Right lobe of liver (tissue), 6 donors: ENCODE measurements at regions not wholly inside any gene's neighbourhood (a gene's known extent, or its start where the extent isn't known, plus 50 kb on each side); places are given as distances from the start of the nearest gene placed in this dataset.
A peak's percentile ranks its signal among the peaks of the same experiment; 100 is the strongest.
"Not testable (repeated sequence)": the region's sequence is repeated elsewhere in the genome, so short reads cannot be mapped to it uniquely, and the experiment has no call there.

Source experiments
- ATAC-seq, 4 donors: fragments of 200-7000 bp; cut with Tn5 transposase; one replicate each; pipeline ENCODE4 v1.9.1; 2020; ENCODE audit warnings: mild to moderate bottlenecking in 4 of 4, moderate library complexity in 4 of 4
- DNase-seq, 3 donors: peaks; one replicate each; pipeline ENCODE4 v3.0.0-alpha.2; 2020
- H3K27ac ChIP-seq, 3 donors: fragments of 200-600 bp; one replicate each; pipeline ENCODE4 v1.8.0; 2022
- H3K27me3 ChIP-seq, 2 donors: fragments of 200-600 bp; one replicate each; pipeline ENCODE4 v1.8.0; 2022
- H3K36me3 ChIP-seq, 4 donors: fragments of 200-600 bp; sonication (generic) in 1 of 4; one replicate each; pipeline versions ENCODE4 v1.5.1 to v1.8.0; 2017 to 2022; ENCODE audit warnings: control low read depth in 1 of 4
- H3K4me1 ChIP-seq, 4 donors: fragments of 200-600 bp; sonication (generic) in 1 of 4; one replicate each; pipeline versions ENCODE4 v1.5.1 to v1.8.0; 2017 to 2022; ENCODE audit warnings: control low read depth in 1 of 4
- H3K4me3 ChIP-seq, 3 donors: fragments of 200-600 bp; one replicate each; pipeline ENCODE4 v1.8.0; 2022
- H3K9me3 ChIP-seq, 4 donors: fragments of 200-600 bp; sonication (generic) in 1 of 4; one replicate each; pipeline versions ENCODE4 v1.5.1 to v1.8.0; 2017 to 2022; ENCODE audit warnings: control low read depth in 1 of 4
- CTCF ChIP-seq, 4 donors: fragments of 200-600 bp in 3 of 4; fragments of 450-650 bp in 1 of 4; IDR thresholded peaks; one replicate each; pipeline versions ENCODE4 v1.5.1 to v1.8.0; 2016 to 2022; ENCODE audit warnings: antibody characterized with exemption in 4 of 4, mild to moderate bottlenecking in 2 of 4
- POLR2A ChIP-seq: fragments of 450-650 bp; IDR thresholded peaks from one replicate; pipeline ENCODE4 v1.6.1; 2017; ENCODE audit warnings: antibody characterized with exemption, mild to moderate bottlenecking
- WGBS: methylation state at CpG from one replicate; pipeline ENCODE4 v1.1.6; 2018; ENCODE audit warnings: low coverage, low lambda C conversion rate; ENCODE audit not compliant: insufficient coverage; ENCODE audit errors: missing lambda C conversion rate; 5-methylcytosine and 5-hydroxymethylcytosine counted together
- intact Hi-C, 2 donors: fragments of 100-400 bp; cut with DNase I; formaldehyde crosslinking; loops; one replicate each; pipeline versions ENCODE4 v1.11.2 to v1.14.1; 2022
- donor health status: DM: no; HTN: yes; CAD: no.
- donor health status: DM: no; HTN: no; CAD: no.
- donor health status: DM: no; HTN: no; CAD: no.
- donor health status: DM: no; HTN: yes; CAD: no.
- donor health status: DM: no; HTN: yes; CAD: no.

DNA sequence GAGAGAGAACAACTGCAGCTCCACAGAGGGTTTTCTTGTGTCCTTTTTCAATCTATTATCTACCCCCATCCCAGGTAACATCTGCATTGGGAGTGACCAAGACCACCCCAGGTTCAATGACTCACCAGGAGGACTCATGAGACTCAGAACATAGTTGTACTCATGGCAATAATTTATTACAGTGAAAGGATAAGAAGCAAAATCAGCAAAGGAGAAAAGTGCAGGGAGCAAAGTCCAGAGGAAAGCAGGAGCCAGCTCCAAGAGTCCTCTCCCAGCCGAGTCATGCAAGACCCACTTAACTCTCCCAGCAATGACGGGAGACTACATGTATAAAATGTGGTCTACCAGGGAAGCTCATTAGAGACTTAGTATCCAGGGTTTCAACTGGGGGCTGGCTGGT, 129.5 kb upstream of the RBPJ start:
- WGBS: 65% methylated on average over 2 of the region's 2 CpGs
- Histone ChIP-seq H3K36me3 (no peaks in the 10 kb centered on the region), H3K9me3 (no peaks in the 10 kb centered on the region), H3K4me3 (no peak overlapping the region), H3K4me1 (no peaks in the 10 kb centered on the region), H3K27me3 (no peaks in the 10 kb centered on the region), H3K27ac (no peak overlapping the region)
- no peak for DNase-seq
- no peak for TF ChIP-seq POLR2A
- ATAC-seq: no peak
- intact Hi-C loops: no loop called here

GRCh38 chr4:26192899-26193869, 127.6 kb upstream of the RBPJ start:
- ATAC-seq (no peak), DNase-seq (no peak)
- intact Hi-C loops: no loop called here
- H3K4me1 ChIP-seq: no peaks in the 10 kb centered on the region
- no peak overlapping the region for H3K27ac ChIP-seq
- TF ChIP-seq POLR2A (no peak), CTCF (IDR thresholded peaks at IDR 0.05) (no peak)
- no peak overlapping the region for H3K4me3 ChIP-seq
- H3K27me3 ChIP-seq: no peaks in the 10 kb centered on the region
- WGBS: 50% methylated on average over 9 of the region's 9 CpGs
- H3K36me3 ChIP-seq: no peaks in the 10 kb centered on the region
- no peaks in the 10 kb centered on the region for H3K9me3 ChIP-seq

DNA sequence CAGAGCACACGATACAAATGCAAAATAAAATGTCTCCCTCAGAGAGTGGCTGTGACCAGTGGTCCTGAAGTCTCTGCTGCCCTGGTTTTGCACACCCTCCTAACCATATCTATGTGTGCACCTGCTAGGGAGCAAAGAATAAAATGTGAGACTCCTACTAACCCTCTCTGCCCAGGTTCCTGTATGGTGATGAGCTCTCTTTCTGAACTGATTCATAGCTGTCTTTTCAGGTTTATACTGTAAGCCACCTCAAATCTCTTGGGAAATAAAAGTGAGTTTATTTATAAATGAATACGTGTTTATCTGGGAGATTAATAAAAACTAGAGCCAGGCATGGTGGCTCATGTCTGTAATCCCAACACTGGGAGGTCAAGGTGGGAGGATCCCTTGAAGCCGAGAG, 126.0 kb upstream of the RBPJ start:
- Histone ChIP-seq H3K27ac (no peak overlapping the region), H3K4me3 (no peak overlapping the region), H3K36me3 (no peaks in the 10 kb centered on the region), H3K4me1 (no peaks in the 10 kb centered on the region), H3K9me3 (no peaks in the 10 kb centered on the region), H3K27me3 (no peaks in the 10 kb centered on the region)
- no peak for ATAC-seq
- no peak for DNase-seq
- no peak for TF ChIP-seq POLR2A
- TF ChIP-seq CTCF (IDR thresholded peaks at IDR 0.05): no peak
- intact Hi-C loops: no loop called here
- 78% methylated on average over 3 of the region's 3 CpGs for WGBS

DNA sequence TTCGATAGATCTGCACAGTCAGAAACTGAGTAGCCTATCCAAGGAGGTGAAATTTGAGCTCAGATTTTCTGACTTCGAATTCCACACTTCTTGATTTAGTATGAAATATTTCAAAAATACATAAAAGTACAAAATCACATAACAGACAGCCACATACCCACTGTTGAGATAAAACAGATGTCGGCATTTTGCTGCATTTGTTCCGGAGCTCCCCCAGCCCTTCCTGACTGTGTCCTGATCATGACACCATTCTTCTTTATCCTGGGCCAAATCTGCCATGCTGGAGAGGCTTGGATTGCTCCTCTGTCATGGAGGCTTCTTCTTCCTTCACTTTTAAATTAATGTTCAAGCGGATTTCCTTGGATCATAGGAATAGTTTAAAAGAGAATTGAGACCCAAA, 124.2 kb upstream of the RBPJ start:
- no peaks in the 10 kb centered on the region for H3K36me3 ChIP-seq
- no peaks in the 10 kb centered on the region for H3K9me3 ChIP-seq
- intact Hi-C loops: no loop called here
- H3K27ac ChIP-seq: no peak overlapping the region
- no peak for DNase-seq
- TF ChIP-seq CTCF (IDR thresholded peaks at IDR 0.05) (no peak), POLR2A (no peak)
- WGBS: 60% methylated on average over 5 of the region's 5 CpGs
- no peak for ATAC-seq
- no peaks in the 10 kb centered on the region for H3K4me1 ChIP-seq
- H3K27me3 ChIP-seq: no peaks in the 10 kb centered on the region
- H3K4me3 ChIP-seq: no peak overlapping the region

DNA sequence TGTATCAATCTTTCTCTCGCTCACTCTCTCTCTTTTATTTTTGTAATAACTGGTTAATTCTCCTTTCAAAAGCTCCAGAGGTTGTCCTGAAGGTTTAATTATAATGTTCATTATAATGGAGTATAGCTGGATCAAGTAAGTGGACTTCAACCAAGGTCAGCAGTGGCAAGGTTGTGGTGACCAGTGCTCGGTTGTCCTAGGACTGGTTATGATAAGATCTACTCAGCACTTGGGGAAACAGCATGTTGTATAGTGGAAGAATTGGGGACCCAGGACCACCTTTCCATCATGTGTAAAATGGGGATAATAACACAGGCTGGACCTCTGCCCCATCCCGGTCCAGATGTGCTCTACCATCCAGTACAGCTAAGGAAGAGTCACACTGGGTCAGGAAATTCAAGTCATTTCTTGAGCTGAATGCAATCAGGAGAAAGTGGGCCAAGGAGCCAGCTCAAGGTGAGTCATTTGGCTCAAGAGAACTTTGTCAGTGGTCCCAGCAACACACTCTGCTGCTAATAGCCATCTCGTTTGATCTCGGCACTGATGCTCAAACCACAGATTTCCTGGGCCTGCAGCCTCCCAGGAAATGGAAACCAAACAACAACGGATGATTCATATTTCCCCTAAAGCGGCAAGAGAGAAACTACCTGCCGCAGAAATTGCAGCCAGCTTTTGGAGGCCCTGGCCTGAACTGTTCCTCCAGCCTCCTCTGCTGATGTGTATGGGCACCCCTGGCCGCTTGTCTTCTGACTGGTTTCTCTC, 123.6 kb upstream of the RBPJ start:
- Histone ChIP-seq H3K4me3 (no peak overlapping the region), H3K27ac (no peak overlapping the region), H3K4me1 (no peaks in the 10 kb centered on the region), H3K36me3 (no peaks in the 10 kb centered on the region), H3K27me3 (no peaks in the 10 kb centered on the region), H3K9me3 (no peaks in the 10 kb centered on the region)
- intact Hi-C loops: no loop called here
- ATAC-seq (peak in 1 of 4 donors; percentile 28), DNase-seq (no peak)
- TF ChIP-seq CTCF (IDR thresholded peaks at IDR 0.05) (no peak), POLR2A (no peak)
- 56% methylated on average over 3 of the region's 9 CpGs for WGBS

DNA sequence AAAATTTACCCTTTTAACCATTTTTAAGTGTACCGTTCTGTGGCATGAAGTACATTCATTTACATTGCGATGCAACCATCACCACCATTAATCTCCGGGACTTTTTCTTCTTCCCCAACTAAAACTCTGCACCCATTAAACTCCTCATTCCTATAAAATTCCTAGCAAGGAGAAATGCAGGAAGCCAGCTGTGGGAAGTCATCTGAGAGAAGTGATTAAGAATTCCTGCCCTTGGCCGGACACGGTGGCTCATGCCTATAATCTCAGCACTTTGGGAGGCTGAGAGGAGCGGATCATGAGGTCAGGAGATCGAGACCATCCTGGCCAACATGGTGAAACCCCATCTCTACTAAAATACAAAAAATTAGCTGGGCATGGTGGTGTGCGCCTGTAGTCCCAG, 121.9 kb upstream of the RBPJ start:
- intact Hi-C loops, ATAC-seq, H3K27ac ChIP-seq, H3K36me3 ChIP-seq, H3K4me3 ChIP-seq, DNase-seq, H3K9me3 ChIP-seq, H3K27me3 ChIP-seq, H3K4me1 ChIP-seq: not testable (repeated sequence)
- 76% methylated on average over 8 of the region's 8 CpGs for WGBS
